Stomach (tissue), 4 donors: ENCODE measurements at regions not wholly inside any gene's neighbourhood (a gene's known extent, or its start where the extent isn't known, plus 50 kb on each side); places are given as distances from the start of the nearest gene placed in this dataset.

Experiments used
- CTCF ChIP-seq, 7 experiments: fragments of 450-650 bp in 4 of 7; fragments of 200-600 bp in 3 of 7; sonication (generic) in 3 of 7; IDR thresholded peaks; one replicate each; pipeline ENCODE4 v1.5.1; 2016 to 2019; ENCODE audit warnings: antibody characterized with exemption in 7 of 7, control low read depth in 2 of 7, mild to moderate bottlenecking in 1 of 7
- POLR2A ChIP-seq, 4 donors: fragments of 450-650 bp; IDR thresholded peaks; one replicate each; pipeline ENCODE4 v1.6.1; 2016; ENCODE audit warnings: antibody characterized with exemption in 4 of 4, control low read depth in 2 of 4, mild to moderate bottlenecking in 1 of 4, moderate library complexity in 1 of 4
- POLR2AphosphoS5 ChIP-seq, 3 donors: sonication (generic); formaldehyde crosslinking; IDR thresholded peaks; one replicate each; pipeline ENCODE4 v1.6.1; 2016; ENCODE audit warnings: antibody characterized with exemption in 3 of 3

GRCh38 chr20:56833427-56833826 lies 204.3 kb downstream of the TFAP2C start:
- no peak for TF ChIP-seq CTCF (IDR thresholded peaks at IDR 0.05)
- no peak for TF ChIP-seq POLR2A (IDR thresholded peaks at IDR 0.05)
- TF ChIP-seq POLR2AphosphoS5 (IDR thresholded peaks at IDR 0.05), result no peak
